Lower leg skin (tissue), 4 donors: ENCODE measurements at regions not wholly inside any gene's neighbourhood (a gene's known extent, or its start where the extent isn't known, plus 50 kb on each side); places are given as distances from the start of the nearest gene placed in this dataset.

ENCODE experiments used
- DNase-seq, 2 donors: peaks; one replicate each; pipeline ENCODE4 v3.0.0-alpha.2; 2019; ENCODE audit warnings: low spot score in 2 of 2
- H3K4me3 ChIP-seq: fragments of 200-600 bp; sonication (generic); 2 replicates; pipeline ENCODE4 v1.5.1; 2017; ENCODE audit warnings: mild to moderate bottlenecking, low read depth; ENCODE audit not compliant: poor library complexity, severe bottlenecking
- CTCF ChIP-seq, 3 donors: fragments of 450-650 bp; IDR thresholded peaks; one replicate each; pipeline ENCODE4 v1.5.1; 2016; ENCODE audit warnings: antibody characterized with exemption in 3 of 3, mild to moderate bottlenecking in 3 of 3, moderate library complexity in 2 of 3
- POLR2A ChIP-seq, 2 donors: fragments of 450-650 bp; IDR thresholded peaks; one replicate each; pipeline ENCODE4 v1.6.1; 2016 to 2017; ENCODE audit warnings: antibody characterized with exemption in 2 of 2, mild to moderate bottlenecking in 1 of 2, moderate library complexity in 1 of 2
- WGBS, 2 donors: methylation state at CpG; one replicate each; pipeline ENCODE4 v1.1.5; 2018; 5-methylcytosine and 5-hydroxymethylcytosine counted together
- intact Hi-C: fragments of 100-400 bp; cut with DNase I; formaldehyde crosslinking; loops from one replicate; pipeline ENCODE4 v1.15.0; 2023; ENCODE audit warnings: low total_unique reads

- WGBS, 2 donors: 85 to 94% methylated on average over 20 of the region's 20 CpGs
- no peak overlapping the region for H3K4me3 ChIP-seq
- intact Hi-C loops: no loop called here
- DNase-seq: no peak
- no peak for TF ChIP-seq CTCF (IDR thresholded peaks at IDR 0.05)
- TF ChIP-seq POLR2A (IDR thresholded peaks at IDR 0.05): no peak
Measured at GRCh38 chr17:77847221-77848085, 111.0 kb upstream of the TNRC6C start.

- TF ChIP-seq CTCF (IDR thresholded peaks at IDR 0.05): no peak
- TF ChIP-seq POLR2A (IDR thresholded peaks at IDR 0.05): no peak
- intact Hi-C loops: no loop called here
- no peak overlapping the region for H3K4me3 ChIP-seq
- 78 to 85% methylated on average over 12 of the region's 12 CpGs for whole genome bisulfite sequencing, 2 donors
- DNase-seq: no peak
Measured at GRCh38 chr17:77848257-77848656, 110.2 kb upstream of the TNRC6C start.

GRCh38 chr17:77849239-77849638 lies 109.3 kb upstream of the TNRC6C start:
- no peak for TF ChIP-seq CTCF (IDR thresholded peaks at IDR 0.05)
- no peak for TF ChIP-seq POLR2A (IDR thresholded peaks at IDR 0.05)
- WGBS, 2 donors: 90% methylated on average over 6 of the region's 6 CpGs

GRCh38 chr17:77851921-77852320 lies 106.6 kb upstream of the TNRC6C start:
- no peak overlapping the region for H3K4me3 ChIP-seq
- 83 to 100% methylated on average over 5 of the region's 5 CpGs for WGBS, 2 donors
- no peak for TF ChIP-seq POLR2A (IDR thresholded peaks at IDR 0.05)
- no peak for TF ChIP-seq CTCF (IDR thresholded peaks at IDR 0.05)
- no peak for DNase-seq
- intact Hi-C loops: no loop called here

More at GRCh38 chr17:77849239-77849638, 109.3 kb upstream of the TNRC6C start:
- no peak overlapping the region for H3K4me3 ChIP-seq
- no peak for DNase-seq
- intact Hi-C loops: no loop called here

- DNase-seq: no peak
- WGBS, 2 donors: 78 to 93% methylated on average over 8 to 15 of the region's 16 CpGs
- H3K4me3 ChIP-seq: no peak overlapping the region
- intact Hi-C loops: no loop called here
- TF ChIP-seq CTCF (IDR thresholded peaks at IDR 0.05) (no peak), POLR2A (IDR thresholded peaks at IDR 0.05) (no peak)
Measured at GRCh38 chr17:77852731-77853130, 105.8 kb upstream of the TNRC6C start.
